Peyer's patch (tissue), 4 donors: ENCODE measurements at regions not wholly inside any gene's neighbourhood (a gene's known extent, or its start where the extent isn't known, plus 50 kb on each side); places are given as distances from the start of the nearest gene placed in this dataset.

Experiments used
- DNase-seq, 3 donors: peaks; one replicate each; pipeline ENCODE4 v3.0.0-alpha.2; 2017 to 2019
- H3K27ac ChIP-seq, 4 donors: fragments of 200-600 bp; sonication (generic); one replicate each; pipeline ENCODE4 v1.5.1; 2016 to 2019
- H3K27me3 ChIP-seq, 2 donors: fragments of 200-600 bp; sonication (generic); one replicate each; pipeline ENCODE4 v1.5.1; 2019
- H3K36me3 ChIP-seq, 3 donors: fragments of 200-600 bp; sonication (generic); one replicate each; pipeline ENCODE4 v1.5.1; 2016 to 2019
- H3K4me1 ChIP-seq, 4 donors: fragments of 200-600 bp; sonication (generic); one replicate each; pipeline ENCODE4 v1.5.1; 2016 to 2019
- H3K4me3 ChIP-seq, 4 donors: fragments of 200-600 bp; sonication (generic); 1 replicate in 3 of 4; 2 replicates in 1 of 4; pipeline ENCODE4 v1.5.1; 2016 to 2019; ENCODE audit warnings: mild to moderate bottlenecking in 1 of 4
- H3K9me3 ChIP-seq, 4 donors: fragments of 200-600 bp; sonication (generic); one replicate each; pipeline ENCODE4 v1.5.1; 2016 to 2019; ENCODE audit warnings: mild to moderate bottlenecking in 1 of 4
- CTCF ChIP-seq, 6 experiments: fragments of 450-650 bp in 4 of 6; fragments of 200-600 bp in 2 of 6; sonication (generic) in 1 of 6; IDR thresholded peaks; one replicate each; pipeline ENCODE4 v1.5.1; 2017 to 2019; ENCODE audit warnings: antibody characterized with exemption in 6 of 6, mild to moderate bottlenecking in 3 of 6, moderate library complexity in 1 of 6
- POLR2A ChIP-seq, 2 donors: fragments of 450-650 bp; IDR thresholded peaks; one replicate each; pipeline ENCODE4 v1.5.1; 2017; ENCODE audit warnings: antibody characterized with exemption in 2 of 2, mild to moderate bottlenecking in 2 of 2, moderate library complexity in 2 of 2

GRCh38 chr7:67525588-67525987 is 529.0 kb downstream of the TYW1 start:
- TF ChIP-seq POLR2A (IDR thresholded peaks at IDR 0.05): no peak
- TF ChIP-seq CTCF (IDR thresholded peaks at IDR 0.05): no peak
- Histone ChIP-seq H3K36me3 (no peaks in the 10 kb centered on the region), H3K4me1 (no peaks in the 10 kb centered on the region), H3K27ac (no peak overlapping the region), H3K9me3 (no peaks in the 10 kb centered on the region), H3K4me3 (no peak overlapping the region), H3K27me3 (no peaks in the 10 kb centered on the region)
- DNase-seq: no peak

- no peaks in the 10 kb centered on the region for H3K27me3 ChIP-seq
- H3K27ac ChIP-seq: no peak overlapping the region
- no peaks in the 10 kb centered on the region for H3K4me1 ChIP-seq
- no peaks in the 10 kb centered on the region for H3K9me3 ChIP-seq
- no peak for TF ChIP-seq CTCF (IDR thresholded peaks at IDR 0.05)
- no peak for TF ChIP-seq POLR2A (IDR thresholded peaks at IDR 0.05)
- no peaks in the 10 kb centered on the region for H3K36me3 ChIP-seq
- no peak for DNase-seq
- no peak overlapping the region for H3K4me3 ChIP-seq
These were observed 538.8 kb downstream of the TYW1 start for GRCh38 chr7:67535241-67535989.

- TF ChIP-seq CTCF (IDR thresholded peaks at IDR 0.05): no peak
- TF ChIP-seq POLR2A (IDR thresholded peaks at IDR 0.05): no peak
- no peaks in the 10 kb centered on the region for H3K36me3 ChIP-seq
These were observed 546.3 kb downstream of the TYW1 start for GRCh38 chr7:67542916-67543315.

GRCh38 chr7:67547183-67547907 is 550.7 kb downstream of the TYW1 start:
- H3K27me3 ChIP-seq: no peaks in the 10 kb centered on the region
- no peaks in the 10 kb centered on the region for H3K4me1 ChIP-seq
- H3K36me3 ChIP-seq: no peaks in the 10 kb centered on the region
- DNase-seq: no peak
- no peak overlapping the region for H3K4me3 ChIP-seq
- no peaks in the 10 kb centered on the region for H3K9me3 ChIP-seq
- H3K27ac ChIP-seq: no peak overlapping the region
- TF ChIP-seq CTCF (IDR thresholded peaks at IDR 0.05) (no peak), POLR2A (IDR thresholded peaks at IDR 0.05) (no peak)

More at GRCh38 chr7:67542916-67543315, 546.3 kb downstream of the TYW1 start:
- Histone ChIP-seq H3K27me3 (no peaks in the 10 kb centered on the region), H3K9me3 (no peaks in the 10 kb centered on the region), H3K4me3 (no peak overlapping the region), H3K27ac (no peak overlapping the region), H3K4me1 (no peaks in the 10 kb centered on the region)
- DNase-seq: no peak

GRCh38 chr7:67549126-67549525 is 552.5 kb downstream of the TYW1 start:
- Histone ChIP-seq H3K27ac (no peak overlapping the region), H3K9me3 (no peaks in the 10 kb centered on the region), H3K36me3 (no peaks in the 10 kb centered on the region), H3K27me3 (no peaks in the 10 kb centered on the region), H3K4me1 (no peaks in the 10 kb centered on the region), H3K4me3 (no peak overlapping the region)
- no peak for DNase-seq
- TF ChIP-seq CTCF (IDR thresholded peaks at IDR 0.05) (no peak), POLR2A (IDR thresholded peaks at IDR 0.05) (no peak)
